Fibroblast of skin of scalp (primary cell): ENCODE measurements at regions not wholly inside any gene's neighbourhood (a gene's known extent, or its start where the extent isn't known, plus 50 kb on each side); places are given as distances from the start of the nearest gene placed in this dataset.

ENCODE experiments used
- DNase-seq: peaks from one replicate; pipeline ENCODE4 v3.0.0-alpha.2; 2013

DNA sequence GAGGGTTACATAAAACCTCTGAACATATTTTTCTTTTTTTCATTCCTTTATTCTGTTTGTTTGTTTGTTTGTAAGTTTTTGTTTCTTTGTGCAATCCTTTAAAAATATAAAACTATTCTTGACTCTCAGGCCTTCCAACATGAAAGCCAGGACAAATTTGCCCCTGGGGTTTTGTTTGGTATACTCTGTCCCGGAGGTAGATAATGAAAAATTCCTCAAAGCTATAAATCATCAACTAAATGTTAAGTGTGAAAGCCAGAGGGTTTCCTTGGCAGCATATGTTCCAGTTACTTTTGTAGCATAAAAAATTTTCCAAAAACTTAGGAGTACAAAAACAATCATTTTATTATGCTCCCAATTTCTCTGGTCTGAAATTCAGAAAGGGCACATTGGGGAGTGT is 1084.3 kb upstream of the GJE1 start:
- DNase-seq, result no peak

DNA sequence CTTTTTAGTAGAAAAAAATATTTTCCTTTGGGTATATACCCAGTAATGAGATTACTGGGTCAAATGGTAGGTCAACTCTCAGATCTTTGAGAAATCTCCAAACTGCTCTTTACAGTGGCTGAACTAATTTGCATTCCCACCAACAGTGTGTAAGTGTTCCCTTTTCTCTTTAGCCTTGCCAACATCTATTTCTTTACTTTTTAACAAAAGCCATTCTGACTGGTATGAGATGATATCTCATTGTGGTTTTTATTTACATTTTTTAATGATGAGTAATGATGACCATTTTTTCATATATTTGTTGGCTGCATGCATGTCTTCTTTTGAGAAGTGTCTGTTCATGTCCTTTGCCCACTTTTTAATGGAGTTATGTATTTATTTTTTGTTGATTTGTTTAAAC is 1086.2 kb upstream of the GJE1 start:
- peak; percentile 43 for DNase-seq

DNA sequence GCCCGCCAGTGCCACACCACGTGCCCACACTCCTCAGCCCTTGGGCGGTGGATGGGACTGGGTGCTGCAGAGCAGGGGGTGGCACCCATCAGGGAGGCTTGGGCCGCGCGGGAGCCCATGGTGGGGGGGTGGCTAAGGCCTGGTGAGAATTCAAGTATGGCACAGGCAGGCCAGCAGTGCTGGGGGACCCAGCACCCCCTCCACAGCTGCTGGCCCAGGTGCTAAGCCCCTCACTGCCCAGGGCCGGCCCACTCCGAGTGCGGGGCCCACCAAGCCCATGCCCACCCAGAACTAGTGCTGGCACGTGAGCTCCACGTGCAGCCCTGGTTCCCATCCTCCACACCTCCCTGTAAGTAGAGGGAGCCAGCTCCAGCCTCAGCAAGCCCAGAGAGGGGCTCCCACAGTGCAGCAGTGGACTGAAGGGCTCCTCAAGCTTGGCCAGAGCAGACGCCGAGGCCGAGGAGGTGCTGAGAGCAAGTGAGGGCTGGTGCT is 1091.1 kb upstream of the GJE1 start:
- no peak for DNase-seq

DNA sequence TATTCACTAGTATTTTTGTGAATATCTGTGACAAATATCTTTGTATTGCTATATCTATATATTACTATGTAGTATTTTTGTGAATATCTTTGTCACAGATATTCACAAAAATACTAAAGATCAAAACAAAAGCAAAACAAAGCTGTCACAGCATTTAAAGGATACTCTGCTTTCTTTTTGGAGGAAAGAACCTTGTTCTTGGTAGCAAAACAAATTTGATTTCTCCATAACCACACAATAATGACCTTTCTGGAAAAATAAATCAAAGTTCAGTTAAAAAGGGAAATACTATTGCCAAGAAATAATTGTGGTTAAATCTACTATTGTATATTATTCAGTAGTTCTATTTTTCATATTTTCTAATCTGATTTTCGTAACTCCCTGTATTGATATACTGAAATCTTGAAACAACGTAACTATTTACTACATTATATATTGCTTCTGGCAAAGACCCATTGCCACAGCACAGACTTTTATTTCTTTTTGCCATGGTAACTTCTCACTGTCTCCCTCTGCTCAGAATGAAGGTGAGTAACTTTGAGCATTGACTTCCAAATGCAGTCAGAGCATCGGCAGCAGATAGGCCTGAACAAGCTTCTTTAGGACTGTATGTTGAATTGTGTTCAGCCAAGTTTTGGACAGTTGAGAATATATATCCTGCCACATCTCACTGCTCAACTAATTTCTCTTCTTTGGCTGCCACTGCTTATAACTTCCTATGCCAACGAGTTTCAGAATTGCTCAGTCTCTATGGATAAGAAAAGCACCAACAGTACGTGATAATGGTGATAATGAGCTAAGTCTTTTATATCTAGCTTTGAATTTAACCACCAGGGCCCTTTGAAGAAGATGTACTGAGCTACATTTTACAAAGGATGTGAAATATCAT is 1097.2 kb upstream of the GJE1 start:
- DNase-seq, result no peak

DNA sequence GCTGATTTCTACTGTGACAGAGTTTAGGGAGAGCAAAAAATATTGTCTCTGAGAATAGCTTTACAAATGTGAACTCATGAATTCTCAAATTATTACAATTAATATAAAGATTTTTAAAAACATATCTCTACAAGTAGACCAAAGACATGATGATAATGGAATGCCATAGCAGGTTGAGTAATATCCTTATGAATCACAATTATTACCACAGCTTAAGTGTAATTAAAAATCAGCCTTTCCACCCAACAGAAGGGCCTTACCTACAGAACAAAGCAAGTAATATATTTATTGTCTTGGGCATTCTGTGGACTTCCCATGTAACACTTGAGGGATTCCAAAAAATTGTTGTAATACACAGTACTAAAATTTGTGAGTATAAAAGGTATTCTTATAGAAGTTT is 1099.6 kb upstream of the GJE1 start:
- DNase-seq, result no peak

DNA sequence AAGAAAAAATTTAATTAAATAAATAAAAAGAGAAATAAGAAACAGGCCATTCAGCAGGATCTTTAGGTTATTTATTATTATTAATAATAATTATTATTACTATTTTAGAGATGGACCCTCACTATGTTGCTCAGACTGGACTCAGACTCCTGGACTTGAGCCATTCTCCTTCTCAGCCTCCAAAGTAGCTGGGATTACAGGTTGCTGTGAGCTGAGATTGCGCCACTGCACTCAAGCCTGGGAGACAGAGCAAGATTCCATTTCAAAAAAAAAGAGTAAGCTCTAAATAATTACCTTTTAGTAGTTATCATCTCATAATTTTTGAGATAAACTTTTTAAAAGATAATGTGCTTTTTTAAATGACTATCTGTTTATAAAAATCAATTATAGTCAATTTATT is 1102.8 kb upstream of the GJE1 start:
- DNase-seq, result no peak

DNA sequence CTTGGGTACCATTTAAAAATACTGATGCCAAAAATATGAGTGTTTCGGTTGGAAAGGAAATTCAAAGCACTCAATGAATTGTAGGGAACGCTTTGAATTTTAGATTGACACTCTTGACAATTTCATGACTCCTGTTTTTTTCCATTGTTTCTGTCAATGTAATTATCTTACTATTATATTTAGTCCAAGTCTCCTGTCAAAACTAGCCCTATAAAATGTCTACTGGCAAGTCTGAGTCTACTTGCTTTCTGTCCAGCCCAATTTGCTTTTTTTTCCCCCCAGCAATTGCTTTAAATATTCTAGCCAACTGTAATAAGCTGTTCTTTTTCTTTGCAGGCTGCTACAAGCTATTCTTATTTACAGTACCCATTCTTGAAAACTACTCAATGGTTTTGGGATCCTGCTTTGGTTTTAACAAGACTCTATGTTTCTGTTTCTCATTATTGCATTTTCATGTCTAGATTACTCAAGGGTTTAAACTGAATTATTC is 1103.9 kb upstream of the GJE1 start:
- DNase-seq, result no peak

DNA sequence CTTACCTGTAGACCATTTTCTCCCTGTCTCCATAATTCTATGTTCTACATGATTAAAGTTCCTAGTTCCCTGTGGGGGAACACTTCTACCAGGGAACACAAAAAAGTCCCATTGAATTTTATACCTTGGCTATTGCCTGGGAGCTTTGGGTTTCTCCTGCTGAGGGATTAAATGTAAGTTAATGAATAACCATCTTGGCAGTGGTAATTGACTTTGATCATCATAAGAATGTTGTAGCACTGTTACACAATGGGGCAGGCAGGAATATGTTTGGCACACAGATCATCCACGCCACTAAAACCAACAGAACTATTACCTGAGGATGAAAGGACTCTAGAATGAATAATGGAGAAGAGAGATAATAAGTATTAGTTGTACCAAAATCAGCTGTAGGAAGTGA is 1106.2 kb upstream of the GJE1 start:
- DNase-seq, result no peak

DNA sequence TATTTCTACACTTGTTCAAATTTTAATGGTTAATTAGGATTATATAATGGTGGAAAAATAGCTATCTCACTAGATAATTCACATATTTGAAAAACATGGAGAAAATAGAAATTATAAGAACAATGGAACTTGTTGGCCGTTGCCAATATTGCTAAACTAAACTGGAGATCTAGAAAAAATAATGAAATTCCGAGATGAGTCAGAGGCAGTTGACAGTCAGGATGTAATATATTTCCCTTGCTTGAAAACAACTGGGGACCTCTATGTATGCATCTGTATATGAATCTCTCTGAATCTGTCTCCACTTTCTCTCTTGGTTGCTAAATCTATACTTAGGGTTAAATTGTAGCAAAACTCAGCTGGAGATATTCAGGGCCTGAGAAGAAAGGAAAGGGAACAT is 1108.2 kb upstream of the GJE1 start:
- no peak for DNase-seq

DNA sequence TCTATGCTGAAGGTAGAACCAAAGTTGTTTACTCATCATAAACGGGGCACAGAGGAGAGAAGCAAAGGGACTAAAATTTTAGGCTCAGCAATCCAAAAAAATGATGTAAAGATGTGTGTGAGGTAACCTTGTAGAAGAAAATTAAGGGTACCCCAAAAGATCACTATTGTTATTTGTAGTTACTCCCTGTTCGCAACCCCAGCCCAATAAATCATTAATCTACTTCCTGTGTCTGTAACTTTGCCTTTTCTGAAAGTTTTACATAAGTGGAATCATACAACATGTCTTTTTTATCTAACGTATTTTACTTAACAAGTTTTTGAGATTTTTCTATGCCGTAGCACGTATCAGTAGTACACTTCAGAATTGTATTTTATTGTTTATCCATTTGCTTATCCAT is 1114.8 kb upstream of the GJE1 start:
- no peak for DNase-seq

DNA sequence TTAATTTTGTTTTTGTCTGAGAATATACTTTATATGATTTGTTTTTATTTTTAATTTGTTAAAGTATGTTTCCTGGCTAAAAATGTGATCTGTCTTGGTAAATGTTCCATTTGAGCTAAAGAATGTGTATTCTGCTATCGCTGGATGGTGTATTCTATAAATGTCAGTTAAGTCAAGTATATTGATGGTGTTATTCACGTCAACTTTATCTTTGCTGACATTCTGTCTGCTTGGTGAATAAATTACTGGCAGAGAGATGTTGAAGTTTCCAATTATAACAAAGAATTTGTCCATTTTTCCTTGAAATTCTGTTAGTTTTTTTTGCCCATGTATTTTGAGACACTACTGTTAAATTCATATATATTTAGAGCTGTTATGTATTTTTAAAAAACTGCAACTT is 1131.8 kb upstream of the GJE1 start:
- DNase-seq, result no peak

DNA sequence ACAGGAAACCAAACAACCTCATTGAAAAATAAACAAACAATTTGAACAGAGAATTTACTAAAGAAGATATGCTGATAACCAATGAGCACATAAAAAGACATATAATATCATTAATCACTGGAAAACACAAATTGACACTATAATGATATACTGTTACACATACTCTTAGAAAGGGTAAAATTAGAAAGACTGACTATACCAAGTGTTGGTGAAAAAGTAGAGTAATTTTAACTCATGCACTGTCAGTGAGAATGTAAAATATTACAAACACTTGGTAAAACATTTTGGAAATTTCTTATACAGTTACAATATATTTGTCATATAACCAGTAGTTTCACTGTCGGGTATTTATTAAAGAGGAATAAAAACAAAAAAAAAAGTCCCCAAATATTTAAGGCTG is 1139.2 kb upstream of the GJE1 start:
- DNase-seq, result no peak

DNA sequence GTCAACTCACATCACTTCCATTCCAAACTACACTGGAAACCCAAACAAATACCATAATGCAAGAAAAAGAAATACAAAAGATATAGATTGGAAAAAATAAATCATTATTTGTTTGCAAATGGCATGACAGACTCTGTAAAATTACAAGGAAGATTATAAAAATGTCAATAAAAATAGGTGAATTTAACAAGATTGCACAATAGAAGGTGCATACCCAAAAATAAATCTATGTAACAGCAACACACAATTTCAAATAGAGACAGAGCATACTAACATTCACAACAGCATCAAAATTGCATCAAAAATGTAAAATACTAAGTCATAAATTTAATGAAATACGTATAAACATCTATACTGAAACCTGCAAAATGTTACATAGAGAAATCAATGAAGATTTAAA is 1140.0 kb upstream of the GJE1 start:
- DNase-seq, result no peak

DNA sequence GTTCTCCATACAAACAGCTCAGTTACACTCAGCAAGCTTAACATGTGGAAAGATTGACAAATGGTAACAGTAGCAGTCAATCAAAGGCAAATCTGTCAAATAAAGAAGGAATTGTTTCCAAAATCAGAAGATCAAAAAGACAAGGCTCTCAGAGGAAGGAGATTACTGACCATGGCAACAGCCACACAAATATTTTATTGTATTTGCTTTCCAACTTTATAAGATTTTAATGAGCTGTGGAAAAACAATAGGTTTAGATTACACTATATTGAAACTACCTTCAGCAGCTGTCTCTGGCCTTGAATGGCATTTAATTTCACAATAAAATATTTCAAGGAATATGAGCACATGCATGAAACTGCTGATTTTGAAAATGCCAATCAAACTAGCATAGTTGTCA is 1143.9 kb upstream of the GJE1 start:
- DNase-seq, result peak; percentile 11

DNA sequence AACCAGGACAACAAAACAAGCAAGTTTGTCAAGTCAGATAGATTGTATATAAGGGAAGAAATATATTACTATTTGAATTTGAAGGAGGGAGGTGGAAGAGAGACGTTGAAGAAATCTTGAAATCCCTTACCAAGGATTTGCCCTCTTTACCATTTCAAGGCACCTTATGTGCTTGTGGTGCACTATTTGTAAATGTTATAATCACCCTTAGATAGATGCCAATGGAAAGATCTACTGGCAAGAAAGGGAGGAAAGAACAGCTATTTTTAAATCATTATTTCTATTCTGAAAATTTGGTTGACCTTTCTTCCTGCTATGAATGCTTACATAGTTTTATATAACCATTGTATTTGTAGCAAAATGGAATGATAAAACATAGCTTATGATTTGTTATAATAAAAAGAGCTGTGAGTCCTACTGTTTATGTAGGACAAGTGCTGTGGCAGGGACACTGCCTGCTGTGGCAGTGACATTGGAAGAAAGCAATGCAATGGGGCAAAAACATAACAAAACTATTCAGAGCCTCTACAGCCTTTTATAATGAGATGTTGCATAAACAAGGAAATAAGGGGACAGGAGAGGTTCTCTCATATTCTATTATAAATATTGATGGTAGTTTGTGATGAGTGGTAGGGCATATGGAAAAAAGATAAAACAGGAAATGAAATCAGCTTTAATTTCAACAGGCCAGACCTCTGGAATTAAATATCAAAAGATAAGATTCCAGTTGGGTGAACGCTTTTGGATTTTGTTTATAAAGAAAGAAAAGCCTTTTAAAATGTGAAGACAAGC is 1145.2 kb upstream of the GJE1 start:
- no peak for DNase-seq

DNA sequence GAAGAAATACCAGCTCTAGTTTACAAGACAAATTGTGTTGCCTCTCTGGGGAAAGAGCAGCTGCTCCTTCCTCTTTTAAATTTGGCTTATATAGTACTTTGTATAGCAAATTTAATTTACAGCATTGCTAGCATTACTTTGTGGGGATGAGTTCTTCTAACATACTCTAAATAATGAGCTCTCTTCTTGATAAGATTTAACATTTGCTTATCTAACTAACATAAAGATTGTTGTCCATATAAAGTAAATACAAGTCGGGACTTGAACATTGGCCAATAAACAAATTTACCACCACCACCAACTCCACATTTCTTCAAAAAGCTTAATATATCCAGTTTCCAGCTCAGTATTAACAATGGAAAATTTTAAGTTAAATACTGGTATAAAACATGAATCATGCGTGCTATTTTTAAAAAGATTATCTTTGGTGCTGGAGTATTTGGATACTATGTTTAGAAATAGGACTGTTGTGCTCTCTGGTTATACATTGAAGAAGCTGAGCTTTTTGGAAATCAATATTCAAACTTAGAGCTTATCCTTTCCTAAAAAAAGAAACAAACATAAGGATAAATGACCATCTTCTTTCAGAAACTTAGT is 1146.9 kb upstream of the GJE1 start:
- DNase-seq, result no peak

DNA sequence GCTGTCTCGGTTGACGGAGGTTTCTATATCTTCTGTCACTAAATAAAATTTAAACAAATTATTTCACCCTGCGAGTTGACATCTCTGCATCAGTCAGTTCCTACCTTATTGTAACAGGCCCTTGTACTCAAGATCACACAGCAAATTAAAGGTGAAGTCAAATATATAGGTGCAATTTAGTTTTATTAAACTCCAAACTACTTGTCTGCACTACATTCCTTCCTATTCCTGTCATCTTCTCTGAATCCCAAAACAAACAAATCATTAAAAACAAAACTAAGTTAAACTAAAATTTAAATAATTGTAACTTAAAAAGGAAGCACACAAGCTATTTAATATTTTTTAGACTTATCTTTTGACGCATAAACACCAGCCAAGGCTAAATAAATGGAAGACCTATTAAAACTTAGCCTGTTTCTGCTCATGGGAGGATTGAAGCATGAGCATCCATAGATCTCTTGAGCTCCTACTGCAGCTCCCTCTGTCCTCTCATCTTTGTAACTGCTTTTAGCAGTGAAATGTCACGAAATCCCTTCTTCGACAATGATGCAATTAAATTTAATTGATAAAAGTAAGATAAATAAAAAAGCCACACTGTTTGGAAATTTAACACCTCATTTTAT is 1152.3 kb upstream of the GJE1 start:
- DNase-seq, result no peak

DNA sequence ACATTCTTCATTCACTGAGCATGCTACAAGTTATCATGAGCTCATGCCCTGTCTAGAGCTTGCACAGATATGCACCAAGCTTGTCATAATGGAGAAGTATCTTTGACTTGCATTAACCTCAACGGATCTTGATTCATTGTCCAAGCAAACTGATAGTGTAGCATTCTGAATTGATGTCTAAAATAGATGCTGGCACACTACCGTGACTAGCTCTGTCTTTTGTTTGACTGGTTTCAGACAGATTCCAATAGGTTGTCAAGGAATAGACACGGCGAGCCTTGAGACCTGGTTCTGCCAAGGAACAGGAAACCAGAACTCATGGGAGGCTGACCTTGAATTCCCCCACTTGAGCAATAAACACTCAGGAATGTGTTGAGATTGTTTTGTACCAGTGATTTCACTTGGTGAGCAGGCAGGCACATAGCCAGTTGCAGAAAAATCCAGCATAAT is 1153.1 kb upstream of the GJE1 start:
- peak; percentile 78 for DNase-seq

DNA sequence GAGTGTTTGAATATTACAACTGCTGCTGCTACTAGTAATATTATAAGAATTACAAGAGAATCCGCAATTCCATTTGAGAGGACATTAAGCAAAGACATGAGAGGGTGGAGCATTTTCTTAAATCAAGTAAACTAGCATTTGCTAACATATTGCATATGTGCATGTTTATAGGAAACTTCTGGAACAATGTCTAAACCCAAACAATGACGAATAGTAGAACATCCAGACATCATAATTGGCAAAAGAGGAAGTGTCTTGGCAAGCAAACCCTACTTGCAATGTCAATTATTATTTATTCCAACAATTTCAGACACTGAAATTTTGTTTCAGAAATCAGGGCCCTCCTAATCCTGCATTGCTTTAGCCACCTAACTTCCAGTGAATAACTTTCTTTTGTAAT is 1155.3 kb upstream of the GJE1 start:
- no peak for DNase-seq

DNA sequence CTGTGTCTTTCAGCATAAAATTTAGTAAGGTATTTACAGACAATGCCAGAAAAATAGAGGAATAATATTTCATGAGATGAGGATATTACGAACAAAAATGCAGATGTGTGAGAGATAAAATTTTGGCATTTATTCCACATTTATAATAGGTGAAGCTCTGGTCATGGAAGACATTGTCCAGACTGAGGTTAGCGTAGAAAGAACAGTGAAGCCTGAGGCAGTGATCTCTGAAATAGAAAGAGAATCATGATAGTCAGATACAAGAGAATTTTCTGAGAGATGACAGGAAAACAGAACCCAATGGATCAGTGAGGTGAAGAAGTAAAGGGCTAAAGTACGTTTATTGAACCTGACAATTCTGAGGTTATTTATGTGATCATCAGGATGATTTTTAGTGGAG is 1155.9 kb upstream of the GJE1 start:
- no peak for DNase-seq

DNA sequence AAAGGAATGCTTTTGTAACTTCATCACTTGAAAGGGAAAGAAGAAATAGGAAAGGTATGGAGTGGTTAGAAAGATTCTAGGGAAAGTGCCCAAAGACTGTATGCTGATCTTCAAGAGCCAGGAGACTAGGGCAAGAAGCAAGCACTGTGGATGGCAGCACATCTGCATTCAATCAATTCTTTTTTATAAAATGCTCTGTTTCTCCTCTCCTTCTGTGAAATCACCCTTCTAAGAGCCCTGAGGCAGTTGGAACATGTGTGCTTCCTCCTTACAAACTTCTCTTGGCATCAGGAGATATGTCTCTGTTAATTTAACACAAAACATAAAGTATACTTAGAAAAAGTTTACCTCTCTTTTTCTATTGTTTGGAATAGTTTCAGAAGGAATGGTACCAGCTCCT is 1162.2 kb upstream of the GJE1 start:
- DNase-seq, result peak; percentile 62

DNA sequence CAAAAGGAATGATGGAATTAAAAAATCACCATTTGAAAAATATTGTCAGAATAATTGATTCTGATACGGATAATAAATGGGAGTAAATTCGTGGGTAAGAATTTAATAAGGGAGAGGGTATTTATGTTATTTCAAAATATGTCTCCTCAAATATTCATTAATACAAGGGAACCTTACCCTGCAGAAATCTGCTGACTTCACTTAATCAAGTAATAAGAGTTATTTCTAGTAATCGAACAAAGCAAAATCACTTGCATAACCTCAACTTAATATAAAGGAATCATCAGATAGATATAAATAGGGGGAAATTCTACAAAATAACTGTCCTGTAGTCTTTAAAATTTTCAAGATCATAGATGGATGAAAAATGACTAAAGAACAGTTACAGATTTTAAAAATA is 1164.7 kb upstream of the GJE1 start:
- DNase-seq, result no peak

DNA sequence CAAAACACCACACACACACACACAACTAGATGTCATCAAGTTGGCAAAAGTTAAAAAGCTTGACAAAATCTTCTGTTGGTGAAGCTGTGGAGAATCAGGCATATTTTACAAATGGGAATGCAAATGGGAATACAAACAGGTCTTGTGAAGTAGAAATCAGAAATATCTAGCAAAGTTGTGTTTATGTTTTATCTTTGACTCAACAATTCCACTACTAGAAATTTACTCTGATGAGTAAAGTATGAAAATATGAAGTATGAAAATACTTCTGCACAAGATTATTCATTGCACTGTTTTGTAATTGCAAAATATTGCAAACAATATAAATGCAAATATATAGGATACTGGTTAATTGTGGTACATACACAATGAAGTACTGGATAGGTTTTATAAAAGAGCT is 1166.0 kb upstream of the GJE1 start:
- DNase-seq, result peak; percentile 53
